ENCODE measurements at regions not wholly inside any gene's neighbourhood (a gene's known extent, or its start where the extent isn't known, plus 50 kb on each side); places are given as distances from the start of the nearest gene placed in this dataset.
"Not testable (repeated sequence)": the region's sequence is repeated elsewhere in the genome, so short reads cannot be mapped to it uniquely, and the experiment has no call there.

GRCh38 chr1:8227674-8228073 lies 90.2 kb upstream of the SLC45A1 start:
- not testable (repeated sequence) for DNase-seq

GRCh38 chr1:8226747-8227146 lies 91.2 kb upstream of the SLC45A1 start:
- no peak for DNase-seq

GRCh38 chr1:8226024-8226423 lies 91.9 kb upstream of the SLC45A1 start:
- DNase-seq: not testable (repeated sequence)

- DNase-seq: no peak
These were observed 94.4 kb upstream of the SLC45A1 start for GRCh38 chr1:8223526-8223925.

- no peak for DNase-seq
These were observed 95.1 kb upstream of the SLC45A1 start for GRCh38 chr1:8222789-8223188.

GRCh38 chr1:8219530-8219929 lies 98.4 kb upstream of the SLC45A1 start:
- no peak for DNase-seq

- DNase-seq: no peak
These were observed 99.4 kb upstream of the SLC45A1 start for GRCh38 chr1:8218351-8219092.

GRCh38 chr1:8217809-8218208 lies 100.1 kb upstream of the SLC45A1 start:
- DNase-seq: no peak

- DNase-seq: peak in 3 of 6 experiments; percentile 4 to 14 (median 11)
These were observed 100.8 kb upstream of the SLC45A1 start for GRCh38 chr1:8217011-8217711.

GRCh38 chr1:8216005-8216404 lies 101.9 kb upstream of the SLC45A1 start:
- DNase-seq: no peak

GRCh38 chr1:8214501-8215173 lies 103.3 kb upstream of the SLC45A1 start:
- DNase-seq: no peak

- no peak for DNase-seq
These were observed 104.2 kb upstream of the SLC45A1 start for GRCh38 chr1:8213676-8214075.

GRCh38 chr1:8213136-8213535 lies 104.8 kb upstream of the SLC45A1 start:
- no peak for DNase-seq

- no peak for DNase-seq
These were observed 105.3 kb upstream of the SLC45A1 start for GRCh38 chr1:8212580-8213031.

GRCh38 chr1:8211883-8212579 lies 105.9 kb upstream of the SLC45A1 start:
- DNase-seq: no peak

GRCh38 chr1:8211251-8211882 lies 106.5 kb upstream of the SLC45A1 start:
- DNase-seq: no peak

GRCh38 chr1:8207202-8207601 lies 110.7 kb upstream of the SLC45A1 start:
- no peak for DNase-seq

GRCh38 chr1:8206391-8206790 lies 111.5 kb upstream of the SLC45A1 start:
- DNase-seq: no peak

GRCh38 chr1:8205771-8206170 lies 112.1 kb upstream of the SLC45A1 start:
- DNase-seq: no peak

- no peak for DNase-seq
These were observed 113.1 kb upstream of the SLC45A1 start for GRCh38 chr1:8204826-8205225.

GRCh38 chr1:8203551-8203950 lies 114.4 kb upstream of the SLC45A1 start:
- DNase-seq: no peak

- DNase-seq: no peak
These were observed 114.9 kb upstream of the SLC45A1 start for GRCh38 chr1:8203056-8203455.

All from stimulated activated naive CD4-positive, alpha-beta T cell (primary cell).